Epithelial cell of esophagus (primary cell): ENCODE measurements at regions not wholly inside any gene's neighbourhood (a gene's known extent, or its start where the extent isn't known, plus 50 kb on each side); places are given as distances from the start of the nearest gene placed in this dataset.
A peak's percentile ranks its signal among the peaks of the same experiment; 100 is the strongest.

Source experiments
- DNase-seq: peaks from one replicate; pipeline ENCODE4 v3.0.0; 2010; ENCODE audit warnings: low read depth
- H3K4me3 ChIP-seq: 2 replicates; pipeline ENCODE4 v1.5.1; 2011; ENCODE audit warnings: mild to moderate bottlenecking, low read length, control low read depth
- TF ChIP-seq, protein P1 (sequence below): IDR thresholded peaks from 2 replicates; pipeline ENCODE4 v1.5.1; 2011; ENCODE audit warnings: low read depth, mild to moderate bottlenecking, low read length, control low read depth, inconsistent platforms; ENCODE audit not compliant: insufficient read depth; ENCODE audit errors: missing control alignments

DNA sequence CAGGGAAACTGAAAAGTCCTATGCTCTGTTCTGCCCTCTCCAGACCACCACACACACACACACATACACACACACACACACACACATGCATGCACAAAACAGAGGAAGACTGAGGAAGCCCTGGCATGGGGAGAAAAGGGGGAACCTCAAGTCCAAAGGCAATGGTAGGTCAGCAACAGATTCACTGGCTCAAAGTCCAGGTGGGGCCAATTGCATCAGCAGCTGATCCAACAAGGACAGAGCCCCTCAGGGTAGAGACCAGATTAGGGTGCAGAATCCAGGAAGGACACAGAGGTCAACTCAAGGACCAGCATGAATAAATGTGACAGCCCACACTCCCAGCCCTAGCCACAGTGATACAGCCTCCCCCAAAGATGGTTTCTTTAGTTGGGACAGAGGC, 425.0 kb upstream of the SOX5 start:
- TF ChIP-seq, protein P1, sequence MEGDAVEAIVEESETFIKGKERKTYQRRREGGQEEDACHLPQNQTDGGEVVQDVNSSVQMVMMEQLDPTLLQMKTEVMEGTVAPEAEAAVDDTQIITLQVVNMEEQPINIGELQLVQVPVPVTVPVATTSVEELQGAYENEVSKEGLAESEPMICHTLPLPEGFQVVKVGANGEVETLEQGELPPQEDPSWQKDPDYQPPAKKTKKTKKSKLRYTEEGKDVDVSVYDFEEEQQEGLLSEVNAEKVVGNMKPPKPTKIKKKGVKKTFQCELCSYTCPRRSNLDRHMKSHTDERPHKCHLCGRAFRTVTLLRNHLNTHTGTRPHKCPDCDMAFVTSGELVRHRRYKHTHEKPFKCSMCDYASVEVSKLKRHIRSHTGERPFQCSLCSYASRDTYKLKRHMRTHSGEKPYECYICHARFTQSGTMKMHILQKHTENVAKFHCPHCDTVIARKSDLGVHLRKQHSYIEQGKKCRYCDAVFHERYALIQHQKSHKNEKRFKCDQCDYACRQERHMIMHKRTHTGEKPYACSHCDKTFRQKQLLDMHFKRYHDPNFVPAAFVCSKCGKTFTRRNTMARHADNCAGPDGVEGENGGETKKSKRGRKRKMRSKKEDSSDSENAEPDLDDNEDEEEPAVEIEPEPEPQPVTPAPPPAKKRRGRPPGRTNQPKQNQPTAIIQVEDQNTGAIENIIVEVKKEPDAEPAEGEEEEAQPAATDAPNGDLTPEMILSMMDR: no peak
- no peak for DNase-seq
- no peak overlapping the region for H3K4me3 ChIP-seq

DNA sequence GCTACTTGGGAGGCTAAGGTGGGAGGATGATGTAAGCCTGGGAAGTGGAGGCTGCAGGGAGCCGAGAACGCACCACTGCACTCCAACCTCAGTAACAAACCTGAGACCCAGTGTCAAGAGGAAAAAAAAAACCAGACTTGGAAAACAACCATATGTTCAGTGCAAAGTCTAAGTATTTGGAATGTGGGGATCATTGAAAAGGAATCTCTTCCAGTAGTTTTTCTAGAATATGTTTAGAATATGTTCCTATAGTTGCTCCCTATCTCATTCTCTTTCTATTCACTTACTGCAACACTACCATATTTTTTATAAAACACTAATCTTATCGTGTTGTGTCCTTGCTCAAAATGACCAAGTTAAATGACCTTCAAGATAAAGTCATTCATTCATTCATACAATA, 423.5 kb upstream of the SOX5 start:
- TF ChIP-seq, protein P1: no peak
- H3K4me3 ChIP-seq: no peak overlapping the region

DNA sequence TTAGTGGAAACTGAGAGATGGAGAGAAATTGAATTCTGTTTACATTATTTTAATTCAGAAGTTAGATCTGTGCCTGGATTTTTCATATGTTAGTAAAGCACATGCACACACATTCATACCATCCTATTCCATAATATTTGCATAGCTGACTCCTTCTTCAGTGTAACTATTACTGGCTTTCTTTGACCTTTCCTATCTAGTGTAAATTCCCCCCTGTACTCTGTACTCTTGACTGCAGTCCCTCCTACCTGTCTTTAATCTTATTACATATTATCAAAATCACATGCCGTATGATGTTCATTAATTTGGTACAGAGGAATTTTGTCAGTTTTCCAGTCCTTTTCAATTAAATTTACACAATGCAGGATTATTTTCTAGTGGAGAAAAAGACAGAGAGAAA, 417.0 kb upstream of the SOX5 start:
- TF ChIP-seq, protein P1: no peak
- DNase-seq: no peak
- no peak overlapping the region for H3K4me3 ChIP-seq

More for the DNA sequence above, 423.5 kb upstream of the SOX5 start:
- no peak for DNase-seq

DNA sequence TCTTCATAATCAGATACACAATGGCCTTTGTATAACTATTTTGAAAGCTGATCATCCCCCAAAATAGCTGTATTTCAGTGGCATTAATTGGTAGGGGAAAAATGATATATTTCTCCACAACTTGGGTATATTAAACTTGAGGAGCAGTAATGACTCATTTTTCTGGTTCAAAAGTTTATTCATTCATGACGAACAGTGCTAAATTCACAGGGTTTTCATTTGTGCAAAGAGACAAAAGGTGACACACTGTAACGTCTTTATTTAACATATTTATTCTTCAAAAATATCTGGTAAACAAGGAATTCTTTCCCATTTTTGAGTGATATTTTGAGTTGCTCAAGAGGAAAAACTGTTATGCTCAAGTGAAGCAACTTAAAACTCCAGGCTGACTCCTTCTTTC, 415.5 kb upstream of the SOX5 start:
- TF ChIP-seq, protein P1: no peak
- no peak for DNase-seq
- H3K4me3 ChIP-seq: no peak overlapping the region

DNA sequence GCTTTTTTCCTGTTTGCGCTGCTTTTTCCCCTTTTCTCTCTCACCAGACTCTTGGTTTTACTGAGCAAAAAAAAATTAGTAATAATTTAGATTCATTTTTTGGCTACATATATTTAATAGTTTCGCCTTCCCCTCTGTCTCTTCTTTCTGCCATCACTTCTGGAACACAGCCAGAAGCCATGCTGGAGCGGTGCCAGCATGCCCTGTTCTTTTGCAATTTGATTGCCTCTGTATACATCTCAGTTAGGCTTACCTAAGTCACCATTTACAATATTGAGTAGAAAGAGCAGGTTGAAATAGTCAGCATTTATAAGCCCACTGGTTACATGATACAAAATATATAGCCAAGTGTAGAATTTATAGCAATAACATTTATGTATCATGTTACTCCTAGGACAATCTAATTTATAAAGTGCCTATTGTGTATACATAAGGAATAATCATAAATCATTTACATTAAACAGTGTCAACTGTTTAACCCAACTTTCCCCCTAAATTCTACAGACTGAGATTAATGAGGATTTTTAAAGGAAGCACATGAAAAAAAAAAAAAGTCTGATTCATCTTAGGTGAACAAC, 413.8 kb upstream of the SOX5 start:
- H3K4me3 ChIP-seq: no peak overlapping the region
- TF ChIP-seq, protein P1: no peak
- DNase-seq: peak; percentile 3

DNA sequence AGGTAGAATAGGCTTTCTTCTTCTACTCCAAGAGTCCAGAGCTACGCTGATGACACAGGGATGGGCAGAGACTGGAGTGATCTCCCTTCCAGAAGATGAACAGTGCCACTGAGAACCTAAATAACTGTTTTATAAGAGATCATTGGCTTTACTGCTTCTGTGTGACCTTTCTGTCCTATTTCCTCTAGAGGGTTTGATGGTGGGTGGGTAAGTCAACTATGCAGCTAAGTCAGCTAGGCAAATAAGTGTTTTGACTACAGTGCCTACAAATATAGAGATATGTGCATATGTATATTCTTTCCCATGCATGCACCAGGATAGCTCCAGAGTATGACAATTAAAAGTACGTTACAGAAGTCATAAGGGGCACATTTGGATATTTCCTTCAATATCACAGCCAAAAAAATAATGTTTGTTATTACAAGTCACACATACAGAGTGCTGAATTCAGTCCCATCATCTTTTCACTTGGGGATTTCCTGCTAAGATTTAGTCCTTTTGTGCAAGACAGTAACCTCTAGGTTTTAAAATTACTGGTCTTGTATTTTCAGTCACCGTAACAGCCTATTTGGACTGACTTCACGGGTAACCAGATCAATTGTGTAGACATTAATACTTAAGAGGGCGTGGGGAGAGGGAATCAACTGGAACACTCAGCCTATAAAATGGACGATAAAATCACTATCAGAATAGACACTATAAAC, 412.6 kb upstream of the SOX5 start:
- no peak for DNase-seq
- TF ChIP-seq, protein P1: no peak
- no peak overlapping the region for H3K4me3 ChIP-seq

DNA sequence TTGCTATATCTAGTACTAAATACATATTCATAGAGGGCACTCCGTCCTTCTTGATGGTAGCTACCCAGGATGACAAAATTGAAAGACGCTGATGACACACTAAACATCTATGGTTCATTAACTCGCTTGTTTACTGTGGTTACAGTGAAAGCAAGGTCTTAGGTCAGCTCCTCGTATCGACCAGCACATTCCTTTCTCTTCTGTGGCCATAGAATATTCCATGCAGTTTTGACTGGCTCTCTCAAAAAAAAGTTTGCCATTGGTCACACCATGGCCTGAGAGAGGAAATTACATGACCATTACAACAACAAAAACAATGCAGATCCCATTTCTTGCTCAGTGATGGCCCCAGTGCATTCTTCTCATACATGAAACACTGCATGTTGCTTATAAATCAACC, 411.4 kb upstream of the SOX5 start:
- no peak overlapping the region for H3K4me3 ChIP-seq
- no peak for DNase-seq
- TF ChIP-seq, protein P1: no peak
